AG09309 (cell line): ENCODE measurements at regions not wholly inside any gene's neighbourhood (a gene's known extent, or its start where the extent isn't known, plus 50 kb on each side); places are given as distances from the start of the nearest gene placed in this dataset.

Source experiments
- DNase-seq: peaks from one replicate; pipeline ENCODE4 v3.0.0-alpha.2; 2010; ENCODE audit warnings: low read depth
- H3K4me3 ChIP-seq: 2 replicates; pipeline ENCODE4 v1.5.1; 2011; ENCODE audit warnings: mild to moderate bottlenecking, low read depth, low read length, moderate library complexity; ENCODE audit not compliant: control insufficient read depth
- CTCF ChIP-seq: IDR thresholded peaks from 2 replicates; pipeline ENCODE4 v1.5.1; 2011; ENCODE audit warnings: mild to moderate bottlenecking, low read depth, low read length, inconsistent platforms; ENCODE audit not compliant: insufficient read depth, control insufficient read depth; ENCODE audit errors: missing control alignments

GRCh38 chr11:39462506-39462905 is 1996.9 kb downstream of the LRRC4C start:
- no peak for TF ChIP-seq CTCF
- no peak for DNase-seq

GRCh38 chr11:39461066-39461465 is 1998.4 kb downstream of the LRRC4C start:
- no peak overlapping the region for H3K4me3 ChIP-seq
- DNase-seq, result no peak
- TF ChIP-seq CTCF, result no peak

More at GRCh38 chr11:39462506-39462905, 1996.9 kb downstream of the LRRC4C start:
- H3K4me3 ChIP-seq, result no peak overlapping the region

GRCh38 chr11:39459606-39460005 is 1999.8 kb downstream of the LRRC4C start:
- DNase-seq, result no peak
- TF ChIP-seq CTCF, result no peak
- no peak overlapping the region for H3K4me3 ChIP-seq

GRCh38 chr11:39458481-39458880 is 2001.0 kb downstream of the LRRC4C start:
- DNase-seq, result no peak
- no peak overlapping the region for H3K4me3 ChIP-seq
- no peak for TF ChIP-seq CTCF

GRCh38 chr11:39443424-39444022 is 2015.9 kb downstream of the LRRC4C start:
- no peak overlapping the region for H3K4me3 ChIP-seq
- no peak for DNase-seq
- TF ChIP-seq CTCF, result no peak

GRCh38 chr11:39442177-39442576 is 2017.3 kb downstream of the LRRC4C start:
- no peak overlapping the region for H3K4me3 ChIP-seq
- no peak for DNase-seq
- no peak for TF ChIP-seq CTCF

- H3K4me3 ChIP-seq, result no peak overlapping the region
- TF ChIP-seq CTCF, result no peak
- no peak for DNase-seq
Observed at GRCh38 chr11:39435641-39436040, 2023.8 kb downstream of the LRRC4C start.
